Prostate gland (tissue), 2 donors: ENCODE measurements at regions not wholly inside any gene's neighbourhood (a gene's known extent, or its start where the extent isn't known, plus 50 kb on each side); places are given as distances from the start of the nearest gene placed in this dataset.

ENCODE experiments used
- CTCF ChIP-seq, 4 experiments: fragments of 200-600 bp in 2 of 4; fragments of 450-650 bp in 2 of 4; sonication (generic) in 2 of 4; IDR thresholded peaks; 1 replicate in 3 of 4; 2 replicates in 1 of 4; pipeline ENCODE4 v1.5.1; 2016 to 2019; ENCODE audit warnings: antibody characterized with exemption in 4 of 4, mild to moderate bottlenecking in 2 of 4, moderate library complexity in 2 of 4
- POLR2AphosphoS5 ChIP-seq: sonication (generic); formaldehyde crosslinking; IDR thresholded peaks from one replicate; pipeline ENCODE4 v1.6.1; 2017; ENCODE audit warnings: antibody characterized with exemption

GRCh38 chr20:22289442-22289841 is 294.9 kb downstream of the FOXA2 start:
- TF ChIP-seq CTCF (IDR thresholded peaks at IDR 0.05) (no peak), POLR2AphosphoS5 (no peak)
